ENCODE measurements at regions not wholly inside any gene's neighbourhood (a gene's known extent, or its start where the extent isn't known, plus 50 kb on each side); places are given as distances from the start of the nearest gene placed in this dataset.
A peak's percentile ranks its signal among the peaks of the same experiment; 100 is the strongest.

DNA sequence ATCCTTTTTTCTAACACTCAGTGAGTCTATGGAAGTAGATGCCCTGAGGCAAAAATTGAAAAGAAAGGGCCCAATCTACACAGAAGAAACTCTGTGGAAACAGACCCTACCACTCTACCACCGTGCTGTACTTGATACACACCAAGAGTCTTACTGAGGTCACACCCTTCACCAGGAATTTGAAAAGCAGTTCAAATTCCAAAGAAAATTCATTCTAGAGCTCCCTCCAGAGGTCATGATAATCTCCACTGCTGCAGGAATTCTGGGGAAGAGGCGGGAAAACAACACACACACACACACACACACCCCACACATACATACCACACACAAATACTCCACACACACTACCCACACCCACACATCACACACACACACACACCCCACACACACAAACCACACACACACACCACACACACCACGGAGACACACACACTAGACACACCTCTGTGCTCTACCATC lies 336.8 kb downstream of the HDGFL1 start:
- DNase-seq (ENCODE audit: low read depth) = no peak

GRCh38 chr6:22907085-22907484 lies 337.7 kb downstream of the HDGFL1 start:
- H3K4me3 ChIP-seq (ENCODE audit: low read depth, low read length) = no peak overlapping the region
- DNase-seq (ENCODE audit: low read depth) = no peak

More for the DNA sequence above, 336.8 kb downstream of the HDGFL1 start:
- H3K4me3 ChIP-seq (ENCODE audit: low read depth, low read length) = no peak overlapping the region

DNA sequence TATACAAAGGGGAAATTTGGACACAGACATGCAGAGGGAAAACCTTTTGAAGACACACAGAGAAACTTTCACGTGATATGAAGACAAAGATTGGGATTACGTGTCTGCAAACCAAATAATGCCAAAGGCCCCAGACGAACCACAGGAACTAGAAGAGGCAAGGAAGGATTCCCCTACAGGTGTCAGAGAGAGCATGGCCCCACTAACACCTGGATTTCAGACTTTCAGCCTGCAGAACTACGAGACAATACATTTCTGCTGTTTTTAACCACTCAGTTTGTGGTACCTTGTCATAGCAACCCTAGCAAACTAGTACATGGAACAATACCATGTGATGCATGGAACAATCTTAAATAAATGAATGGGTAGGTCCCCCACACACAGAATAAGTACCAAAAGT lies 341.0 kb downstream of the HDGFL1 start:
- no peak overlapping the region for H3K4me3 ChIP-seq (ENCODE audit: low read depth, low read length)
- no peak for DNase-seq (ENCODE audit: low read depth)

DNA sequence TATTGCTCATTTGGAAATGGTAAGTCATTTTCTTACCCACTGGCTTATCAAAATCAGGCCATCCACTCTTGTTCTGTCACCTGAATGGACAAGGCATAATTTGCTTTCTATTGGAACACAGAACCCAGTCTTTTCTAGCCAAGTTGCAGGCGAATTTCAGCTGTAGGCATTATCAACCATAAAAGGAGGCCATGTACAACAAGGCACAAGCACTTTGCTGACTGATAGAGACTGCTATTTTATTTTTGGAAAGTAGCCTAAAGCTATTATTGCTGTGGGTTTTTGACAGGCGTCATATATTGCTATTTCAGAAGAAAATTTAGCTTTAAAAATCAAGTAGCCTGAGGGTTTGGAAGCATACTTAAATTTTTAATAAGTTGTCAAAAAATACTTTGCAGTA lies 344.2 kb downstream of the HDGFL1 start:
- H3K4me3 ChIP-seq (ENCODE audit: low read depth, low read length) = no peak overlapping the region
- DNase-seq (ENCODE audit: low read depth) = no peak

GRCh38 chr6:22917344-22917743 lies 348.0 kb downstream of the HDGFL1 start:
- DNase-seq (ENCODE audit: low read depth) = no peak
- no peak overlapping the region for H3K4me3 ChIP-seq (ENCODE audit: low read depth, low read length)

DNA sequence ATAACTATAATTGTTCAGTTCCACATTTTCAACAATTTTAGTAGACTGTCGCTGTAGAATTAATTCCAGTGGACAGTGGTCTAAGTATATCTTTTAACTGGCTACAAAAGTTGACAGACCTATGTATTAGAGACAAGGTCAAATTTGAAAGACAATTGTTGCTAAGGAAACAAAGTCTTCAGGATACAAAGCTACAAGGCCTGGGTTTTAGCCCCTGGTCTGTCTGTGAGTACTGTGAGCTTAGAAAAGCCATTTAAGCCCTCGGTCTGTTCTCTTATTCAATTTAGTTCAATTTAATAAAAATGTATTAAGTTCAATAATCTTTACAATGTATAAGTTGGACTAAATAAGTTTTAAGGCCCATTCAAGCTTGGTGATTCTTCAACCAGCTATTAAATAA lies 352.5 kb downstream of the HDGFL1 start:
- no peak for DNase-seq (ENCODE audit: low read depth)
- no peak overlapping the region for H3K4me3 ChIP-seq (ENCODE audit: low read depth, low read length)

- no peak for DNase-seq (ENCODE audit: low read depth)
- H3K4me3 ChIP-seq (ENCODE audit: low read depth, low read length) = no peak overlapping the region
Measured at GRCh38 chr6:22925304-22925835, 356.0 kb downstream of the HDGFL1 start.

DNA sequence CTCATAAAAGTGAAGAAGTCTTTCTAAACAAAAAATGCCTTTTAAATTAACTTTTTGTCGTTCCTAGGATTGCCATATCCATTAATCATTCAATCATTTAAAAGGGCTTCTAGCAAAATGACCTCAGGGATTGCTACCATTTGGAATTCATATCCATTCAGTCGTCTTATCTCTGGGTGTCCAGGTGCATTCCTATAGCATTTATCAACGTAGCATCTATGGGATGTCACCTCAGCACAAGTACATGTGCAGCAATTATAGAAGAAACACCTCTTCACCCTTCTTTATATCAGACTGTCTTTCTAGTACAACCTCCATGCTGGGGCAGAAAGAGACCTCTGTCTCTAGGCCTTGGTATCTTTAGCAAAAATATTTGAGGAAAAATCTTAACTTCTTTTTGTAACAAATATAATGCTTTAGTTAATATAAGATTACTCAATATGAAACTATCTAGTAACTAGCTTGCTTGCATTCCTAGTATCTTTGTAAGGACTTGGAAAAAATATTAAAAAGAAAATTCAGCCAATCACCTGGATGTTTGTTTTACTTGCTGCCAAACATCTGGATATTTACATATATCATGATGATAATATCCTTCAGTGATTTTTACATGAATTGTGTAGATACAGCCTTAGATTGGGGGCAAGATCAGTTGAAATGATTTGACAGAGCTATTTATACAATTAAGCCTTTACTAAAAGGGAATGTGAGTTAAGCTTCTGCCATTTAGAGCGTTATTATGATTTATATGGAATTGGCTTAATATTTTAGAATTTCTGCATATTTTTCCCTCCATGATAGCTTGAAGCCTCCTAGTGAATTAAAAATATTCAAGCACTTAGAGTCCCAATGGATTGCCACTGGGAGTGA lies 356.8 kb downstream of the HDGFL1 start:
- no peak overlapping the region for H3K4me3 ChIP-seq (ENCODE audit: low read depth, low read length)
- DNase-seq (ENCODE audit: low read depth) = no peak

- H3K4me3 ChIP-seq (ENCODE audit: low read depth, low read length) = no peak overlapping the region
- DNase-seq (ENCODE audit: low read depth) = peak; percentile 15
Measured at GRCh38 chr6:22926790-22927354, 357.5 kb downstream of the HDGFL1 start.

DNA sequence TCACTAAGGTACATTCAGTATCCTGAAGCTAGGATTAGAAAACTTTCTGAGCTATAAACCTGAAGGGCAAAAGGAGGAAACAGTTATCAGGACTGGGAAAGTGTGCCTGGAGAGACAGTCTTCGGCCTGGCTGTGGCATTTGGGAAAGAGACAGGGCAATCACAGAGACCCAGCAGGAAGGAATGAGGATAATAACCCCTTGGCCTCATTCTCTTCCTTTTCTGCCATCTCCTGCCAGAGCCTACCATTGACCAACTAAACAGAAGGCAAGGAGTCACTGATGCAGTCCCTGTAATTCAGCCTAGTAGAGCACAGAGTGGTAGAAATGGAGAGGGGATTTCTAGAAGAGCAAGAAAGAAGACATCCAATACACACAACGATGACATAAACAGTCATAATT lies 359.4 kb downstream of the HDGFL1 start:
- no peak overlapping the region for H3K4me3 ChIP-seq (ENCODE audit: low read depth, low read length)
- no peak for DNase-seq (ENCODE audit: low read depth)

- H3K4me3 ChIP-seq (ENCODE audit: low read depth, low read length) = no peak overlapping the region
- DNase-seq (ENCODE audit: low read depth) = no peak
Measured at GRCh38 chr6:22929311-22929985, 360.1 kb downstream of the HDGFL1 start.

DNA sequence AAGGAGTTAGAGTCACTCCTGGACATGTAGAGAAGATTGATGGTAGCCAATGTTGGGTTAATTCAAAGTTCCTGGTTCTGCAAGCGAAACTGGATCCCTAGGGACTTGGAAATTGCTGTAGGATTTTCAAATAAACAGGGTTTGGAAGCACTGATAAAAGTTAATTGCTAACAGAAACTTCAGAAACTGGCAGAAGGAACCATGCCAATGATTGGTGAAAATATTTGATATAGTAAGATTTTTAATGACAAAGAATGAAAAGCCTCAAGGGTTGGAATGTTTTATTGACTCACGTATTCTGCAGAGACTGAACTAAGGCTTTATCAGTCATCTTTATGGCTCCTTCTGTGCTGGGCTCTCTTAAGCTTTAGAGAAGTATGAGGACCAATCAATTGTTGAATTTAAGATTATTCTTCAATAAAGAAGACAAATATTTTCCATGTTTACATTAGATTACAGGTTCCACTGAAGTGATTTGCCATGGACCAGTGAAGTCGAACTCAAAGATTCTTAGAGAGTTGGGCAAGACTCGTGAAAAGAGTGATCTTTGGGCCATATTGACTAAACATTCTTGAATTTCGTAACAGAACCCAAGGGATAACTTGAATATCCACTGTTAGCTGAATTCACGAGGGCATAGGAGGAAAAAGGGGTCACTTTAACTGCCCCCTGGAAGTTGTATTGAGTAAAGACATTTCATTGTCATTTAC lies 371.4 kb downstream of the HDGFL1 start:
- DNase-seq (ENCODE audit: low read depth) = peak; percentile 13
- H3K4me3 ChIP-seq (ENCODE audit: low read depth, low read length) = no peak overlapping the region

- no peak for DNase-seq (ENCODE audit: low read depth)
- no peak overlapping the region for H3K4me3 ChIP-seq (ENCODE audit: low read depth, low read length)
Measured at GRCh38 chr6:22942403-22942802, 373.0 kb downstream of the HDGFL1 start.

- H3K4me3 ChIP-seq (ENCODE audit: low read depth, low read length) = no peak overlapping the region
- DNase-seq (ENCODE audit: low read depth) = no peak
Measured at GRCh38 chr6:22943327-22943726, 374.0 kb downstream of the HDGFL1 start.

DNA sequence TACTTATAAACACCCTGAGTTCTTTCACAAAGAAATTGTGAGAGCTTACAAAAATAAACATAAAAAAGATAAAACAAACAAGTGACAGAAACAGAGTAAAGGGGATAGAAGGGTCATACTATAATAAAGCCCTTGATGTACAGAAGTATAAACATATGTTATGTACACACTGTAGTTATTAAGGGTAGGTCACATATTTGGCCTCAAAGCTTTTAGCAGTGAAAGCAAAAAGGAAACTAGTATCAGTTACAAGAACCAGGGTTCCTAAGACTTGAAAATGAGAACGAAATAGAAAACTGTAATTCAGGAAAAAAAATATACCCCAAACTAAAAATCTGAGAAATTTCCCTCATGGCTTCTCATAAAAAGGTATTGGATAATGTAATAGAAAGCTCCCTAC lies 380.6 kb downstream of the HDGFL1 start:
- DNase-seq (ENCODE audit: low read depth) = no peak

DNA sequence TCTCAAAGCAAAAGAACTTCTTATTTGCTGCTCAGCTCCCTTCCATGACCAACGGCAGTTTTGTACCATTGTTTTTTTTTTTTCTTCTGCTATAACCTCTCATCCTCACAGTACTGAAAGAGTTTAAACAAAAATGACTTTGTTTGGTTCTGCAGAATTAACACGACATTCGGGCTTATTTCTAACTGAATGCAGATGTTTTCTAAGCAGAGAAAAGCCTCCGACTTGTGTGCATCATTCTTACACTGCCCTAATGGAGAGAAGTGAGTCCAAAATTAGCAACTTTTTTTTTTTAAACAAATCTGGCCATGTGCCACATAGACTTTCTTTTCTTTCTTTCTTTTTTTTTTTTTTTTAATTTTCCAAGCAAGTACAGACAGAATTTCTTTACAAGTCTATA lies 382.7 kb downstream of the HDGFL1 start:
- no peak overlapping the region for H3K4me3 ChIP-seq (ENCODE audit: low read depth, low read length)
- no peak for DNase-seq (ENCODE audit: low read depth)

More for the DNA sequence above, 380.6 kb downstream of the HDGFL1 start:
- no peak overlapping the region for H3K4me3 ChIP-seq (ENCODE audit: low read depth, low read length)

DNA sequence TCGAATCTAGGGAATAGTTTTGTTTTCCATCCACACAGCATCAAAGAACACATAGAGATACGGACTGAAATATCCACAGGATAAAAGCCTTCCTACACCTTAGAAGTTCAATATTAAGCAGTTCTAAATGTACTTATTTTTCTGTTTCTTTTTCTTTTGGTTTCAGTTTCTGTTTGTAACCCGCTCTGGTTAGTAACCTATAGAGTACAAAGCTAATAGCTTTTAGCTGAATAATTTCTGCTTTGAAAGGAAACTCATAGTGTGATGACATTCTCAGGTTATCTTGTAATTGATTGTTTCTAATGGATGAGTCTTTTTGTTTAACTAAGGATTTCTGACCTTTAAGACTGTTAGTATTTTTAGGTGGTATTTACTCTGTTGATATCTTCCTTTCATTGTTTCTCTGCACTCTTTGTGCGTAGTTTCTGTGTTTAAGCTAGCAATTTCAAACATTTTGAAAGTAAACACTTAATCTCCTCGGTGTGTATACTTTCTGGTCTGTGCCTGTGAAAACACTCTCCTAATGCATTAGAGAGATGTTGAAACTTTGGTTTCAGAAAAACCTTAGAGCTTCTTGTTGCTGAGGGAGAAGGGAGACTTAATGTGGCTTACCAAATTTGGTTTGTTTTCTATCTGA lies 385.5 kb downstream of the HDGFL1 start:
- H3K4me3 ChIP-seq (ENCODE audit: low read depth, low read length) = peak overlapping the region; percentile 13
- DNase-seq (ENCODE audit: low read depth) = no peak

GRCh38 chr6:22956029-22956681 lies 386.8 kb downstream of the HDGFL1 start:
- H3K4me3 ChIP-seq (ENCODE audit: low read depth, low read length) = no peak overlapping the region
- no peak for DNase-seq (ENCODE audit: low read depth)

GRCh38 chr6:22958677-22959076 lies 389.3 kb downstream of the HDGFL1 start:
- no peak overlapping the region for H3K4me3 ChIP-seq (ENCODE audit: low read depth, low read length)
- DNase-seq (ENCODE audit: low read depth) = no peak
